C4-2B (cell line): ENCODE measurements at regions not wholly inside any gene's neighbourhood (a gene's known extent, or its start where the extent isn't known, plus 50 kb on each side); places are given as distances from the start of the nearest gene placed in this dataset.

Source experiments
- H3K27ac ChIP-seq: fragments of 450-650 bp; 2 replicates; pipeline ENCODE4 v1.5.1; 2017
- CTCF ChIP-seq: fragments of 450-650 bp; conservative IDR thresholded peaks from 2 replicates; pipeline ENCODE4 v1.5.1; 2017; ENCODE audit warnings: mild to moderate bottlenecking
- ZFX ChIP-seq: fragments of 450-650 bp; IDR thresholded peaks from 2 replicates; pipeline ENCODE4 v1.6.1; 2017

GRCh38 chr6:105833959-105834947 is 251.9 kb upstream of the PRDM1 start:
- no peak overlapping the region for H3K27ac ChIP-seq
- no peak for TF ChIP-seq ZFX
- no peak for TF ChIP-seq CTCF

GRCh38 chr6:105832313-105832761 is 253.8 kb upstream of the PRDM1 start:
- H3K27ac ChIP-seq = no peak overlapping the region
- TF ChIP-seq CTCF = no peak
- no peak for TF ChIP-seq ZFX

- TF ChIP-seq ZFX (no peak), CTCF (no peak)
- H3K27ac ChIP-seq = no peak overlapping the region
Measured at GRCh38 chr6:105831311-105832097, 254.6 kb upstream of the PRDM1 start.

- no peak for TF ChIP-seq CTCF
- TF ChIP-seq ZFX = no peak
- no peak overlapping the region for H3K27ac ChIP-seq
Measured at GRCh38 chr6:105825210-105825609, 260.9 kb upstream of the PRDM1 start.

GRCh38 chr6:105824732-105825131 is 261.4 kb upstream of the PRDM1 start:
- no peak overlapping the region for H3K27ac ChIP-seq
- TF ChIP-seq ZFX (no peak), CTCF (no peak)

GRCh38 chr6:105821777-105822176 is 264.4 kb upstream of the PRDM1 start:
- TF ChIP-seq ZFX (no peak), CTCF (no peak)
- no peak overlapping the region for H3K27ac ChIP-seq

- no peak overlapping the region for H3K27ac ChIP-seq
- TF ChIP-seq CTCF (no peak), ZFX (no peak)
Measured at GRCh38 chr6:105821027-105821426, 265.1 kb upstream of the PRDM1 start.
